ENCODE measurements at regions not wholly inside any gene's neighbourhood (a gene's known extent, or its start where the extent isn't known, plus 50 kb on each side); places are given as distances from the start of the nearest gene placed in this dataset.

GRCh38 chr12:3933074-3933818, 60.0 kb upstream of the PARP11 start:
- no peaks in the 10 kb centered on the region for H3K9me3 ChIP-seq
- no peak overlapping the region for H3K27ac ChIP-seq
- H3K27me3 ChIP-seq: no peaks in the 10 kb centered on the region
- H3K4me1 ChIP-seq: no peaks in the 10 kb centered on the region
- no peak for TF ChIP-seq CTCF (IDR thresholded peaks at IDR 0.05)
- intact Hi-C loops (cut with DNase I): no loop called here
- no peaks in the 10 kb centered on the region for H3K36me3 ChIP-seq
- no peak for DNase-seq (ENCODE audit: low spot score in 2 of 2)
- no peak overlapping the region for H3K4me3 ChIP-seq

- no peak for TF ChIP-seq CTCF (IDR thresholded peaks at IDR 0.05)
- Histone ChIP-seq H3K4me3 (no peak overlapping the region), H3K4me1 (no peaks in the 10 kb centered on the region), H3K36me3 (no peaks in the 10 kb centered on the region), H3K9me3 (no peaks in the 10 kb centered on the region), H3K27me3 (no peaks in the 10 kb centered on the region), H3K27ac (no peak overlapping the region)
- no peak for DNase-seq (ENCODE audit: low spot score in 2 of 2)
- intact Hi-C loops (cut with DNase I): no loop called here
Observed at GRCh38 chr12:3931776-3932175, 58.6 kb upstream of the PARP11 start.

GRCh38 chr12:3931206-3931605, 58.0 kb upstream of the PARP11 start:
- H3K9me3 ChIP-seq: no peaks in the 10 kb centered on the region
- no peaks in the 10 kb centered on the region for H3K36me3 ChIP-seq
- intact Hi-C loops (cut with DNase I): no loop called here
- TF ChIP-seq CTCF (IDR thresholded peaks at IDR 0.05): no peak
- no peaks in the 10 kb centered on the region for H3K4me1 ChIP-seq
- DNase-seq (ENCODE audit: low spot score in 2 of 2): no peak
- no peak overlapping the region for H3K4me3 ChIP-seq
- H3K27me3 ChIP-seq: no peaks in the 10 kb centered on the region
- H3K27ac ChIP-seq: no peak overlapping the region

- Histone ChIP-seq H3K27ac (no peak overlapping the region), H3K27me3 (no peaks in the 10 kb centered on the region), H3K4me1 (no peaks in the 10 kb centered on the region), H3K9me3 (no peaks in the 10 kb centered on the region), H3K36me3 (no peaks in the 10 kb centered on the region), H3K4me3 (no peak overlapping the region)
- TF ChIP-seq CTCF (IDR thresholded peaks at IDR 0.05): no peak
- intact Hi-C loops (cut with DNase I): no loop called here
- no peak for DNase-seq (ENCODE audit: low spot score in 2 of 2)
Observed at GRCh38 chr12:3929875-3930615, 56.8 kb upstream of the PARP11 start.

- Histone ChIP-seq H3K36me3 (no peaks in the 10 kb centered on the region), H3K4me1 (no peaks in the 10 kb centered on the region), H3K4me3 (no peak overlapping the region), H3K27ac (no peak overlapping the region), H3K9me3 (no peaks in the 10 kb centered on the region), H3K27me3 (no peaks in the 10 kb centered on the region)
- TF ChIP-seq CTCF (IDR thresholded peaks at IDR 0.05): no peak
- DNase-seq (ENCODE audit: low spot score in 2 of 2): no peak
- intact Hi-C loops (cut with DNase I): no loop called here
Observed at GRCh38 chr12:3928538-3929184, 55.5 kb upstream of the PARP11 start.

All from ascending aorta (tissue), 2 donors.